CD4-positive, alpha-beta T cell treated with Interleukin-2 at 100 ng/mL for 4 hours (primary cell): ENCODE measurements at regions not wholly inside any gene's neighbourhood (a gene's known extent, or its start where the extent isn't known, plus 50 kb on each side); places are given as distances from the start of the nearest gene placed in this dataset.
A peak's percentile ranks its signal among the peaks of the same experiment; 100 is the strongest.

ENCODE experiments used
- DNase-seq: peaks from one replicate; pipeline ENCODE4 v3.0.0-alpha.2; 2020; ENCODE audit warnings: low spot score

DNA sequence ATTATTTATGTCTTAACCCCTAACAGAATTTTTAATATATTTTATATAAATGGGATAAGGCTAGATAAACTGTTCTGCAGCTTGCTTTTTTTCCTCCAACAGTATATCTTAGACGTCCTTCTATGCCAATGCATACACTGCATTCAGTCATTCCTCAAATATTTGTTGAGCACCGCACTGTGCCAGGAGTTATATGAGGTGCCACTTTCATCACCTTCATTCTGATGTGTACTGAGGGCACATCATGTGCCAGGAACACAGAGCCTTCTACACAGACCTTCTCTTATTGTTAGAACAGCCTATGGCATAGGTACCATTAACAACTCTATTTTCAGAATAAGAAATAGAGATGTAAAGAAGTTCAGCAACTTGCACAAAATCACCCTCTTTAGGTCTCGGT is 570.1 kb downstream of the CDK5RAP2 start:
- DNase-seq = no peak

DNA sequence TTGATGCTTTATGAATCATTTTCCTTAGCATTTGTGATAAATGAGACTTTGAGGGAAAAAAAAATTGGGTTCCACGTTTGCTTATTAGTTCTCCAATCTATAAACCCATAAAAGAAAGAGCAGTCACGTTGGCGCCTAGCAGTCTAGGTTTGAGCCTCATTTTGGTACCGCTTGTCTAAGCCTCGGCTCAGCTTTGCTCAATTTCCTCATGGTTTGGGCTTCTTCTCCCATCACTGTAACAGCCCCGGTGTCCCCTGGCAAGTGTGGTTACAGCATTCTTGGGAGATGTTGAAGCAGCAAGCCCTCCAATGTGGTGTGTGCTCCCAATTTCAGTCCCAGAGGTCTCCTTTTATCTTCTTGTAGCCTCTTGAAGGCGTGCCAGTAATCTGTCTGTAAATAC is 578.4 kb downstream of the CDK5RAP2 start:
- no peak for DNase-seq

DNA sequence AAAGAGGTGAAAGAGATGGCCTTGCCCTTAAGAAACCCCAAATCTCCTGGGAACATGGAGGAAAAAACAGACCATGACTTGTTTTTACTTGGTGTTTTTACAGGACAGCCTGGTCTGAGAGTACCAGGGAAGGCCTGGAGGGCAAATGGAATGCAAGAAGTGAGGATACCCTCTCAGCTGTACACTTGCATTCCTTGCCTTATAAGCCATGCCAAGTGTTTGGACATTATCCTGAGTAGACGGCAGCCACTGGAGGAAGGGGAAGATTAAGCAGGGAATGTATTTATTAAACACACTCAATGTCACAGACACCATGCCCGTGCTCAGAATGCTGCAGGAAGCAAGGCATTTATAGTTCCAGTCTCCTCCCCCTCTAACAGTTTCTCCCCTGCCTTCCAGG is 581.4 kb downstream of the CDK5RAP2 start:
- DNase-seq = no peak

DNA sequence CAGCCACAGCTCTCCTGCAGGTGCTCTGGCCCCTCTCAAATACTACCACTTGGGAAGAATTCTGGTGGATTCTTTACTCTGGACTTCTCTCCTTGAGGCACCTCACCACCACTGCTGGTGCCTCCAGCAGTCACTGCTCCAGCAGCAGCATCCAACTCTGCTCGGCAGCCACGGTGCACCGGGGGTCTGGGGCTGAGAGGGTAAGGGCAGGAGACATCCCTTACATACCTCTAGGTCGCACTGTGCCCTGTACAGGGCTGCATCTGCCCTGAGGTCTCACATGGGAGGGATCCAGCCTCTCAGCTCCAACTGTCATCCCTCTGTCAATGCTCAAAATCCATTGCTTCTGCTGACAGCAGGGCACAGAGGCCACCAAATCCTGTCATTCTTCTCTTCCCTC is 588.2 kb downstream of the CDK5RAP2 start:
- no peak for DNase-seq

DNA sequence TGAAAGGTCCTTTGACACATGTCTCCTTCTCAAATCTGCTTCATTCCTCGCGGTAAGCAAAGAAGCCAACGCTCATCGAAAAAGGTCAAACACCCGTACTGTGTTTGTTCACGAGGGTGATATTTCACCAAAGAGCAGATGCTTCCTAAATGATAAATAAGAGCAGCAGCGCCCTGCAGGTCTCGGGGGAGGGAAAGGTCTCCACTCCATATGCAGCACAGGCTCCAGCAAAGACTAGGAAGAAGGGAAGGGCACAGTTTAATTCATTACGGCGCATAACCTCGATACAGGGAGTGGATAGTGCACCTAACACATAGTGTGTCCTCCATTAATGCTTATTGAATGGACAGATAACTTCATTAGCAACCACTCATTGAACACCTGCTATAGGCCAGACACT is 593.3 kb downstream of the CDK5RAP2 start:
- no peak for DNase-seq

DNA sequence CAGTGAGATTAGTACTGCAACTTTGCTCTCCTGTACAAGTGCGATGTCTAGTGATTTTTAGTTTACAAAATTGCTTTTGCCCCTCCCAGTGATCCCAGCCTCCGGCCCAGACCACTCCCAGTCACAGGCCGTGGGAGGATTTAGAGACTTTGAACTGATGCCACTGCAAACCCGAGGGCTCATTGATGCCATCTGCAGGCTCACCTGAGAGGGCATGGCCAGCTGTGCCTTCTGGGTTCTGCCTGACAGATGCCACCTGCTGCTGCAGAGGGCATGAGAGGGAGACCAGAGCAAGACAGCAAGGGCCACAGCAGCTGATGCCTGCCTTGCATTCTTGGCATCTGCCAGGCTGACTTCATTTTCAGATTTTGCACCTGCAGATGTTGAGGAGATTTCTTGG is 593.8 kb downstream of the CDK5RAP2 start:
- no peak for DNase-seq

DNA sequence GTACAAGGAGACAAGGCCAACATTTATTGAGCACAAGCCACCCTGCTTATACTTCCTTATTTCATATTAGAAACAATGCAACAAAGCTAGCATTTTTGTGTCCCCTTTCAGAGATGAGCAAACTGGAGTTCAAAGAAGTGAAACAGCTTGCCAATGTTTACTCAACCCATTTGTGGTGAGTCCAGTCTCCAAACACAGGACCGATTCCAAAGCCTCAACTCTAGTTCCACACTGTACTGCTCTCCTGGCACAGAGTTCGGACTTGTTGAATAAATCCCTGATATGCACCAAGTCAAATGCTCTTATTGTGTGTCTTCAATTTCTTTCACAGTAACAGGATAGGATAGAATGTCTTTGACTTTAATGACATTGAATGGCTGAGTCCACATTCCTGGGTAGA is 604.8 kb upstream of the BRINP1 start:
- no peak for DNase-seq

DNA sequence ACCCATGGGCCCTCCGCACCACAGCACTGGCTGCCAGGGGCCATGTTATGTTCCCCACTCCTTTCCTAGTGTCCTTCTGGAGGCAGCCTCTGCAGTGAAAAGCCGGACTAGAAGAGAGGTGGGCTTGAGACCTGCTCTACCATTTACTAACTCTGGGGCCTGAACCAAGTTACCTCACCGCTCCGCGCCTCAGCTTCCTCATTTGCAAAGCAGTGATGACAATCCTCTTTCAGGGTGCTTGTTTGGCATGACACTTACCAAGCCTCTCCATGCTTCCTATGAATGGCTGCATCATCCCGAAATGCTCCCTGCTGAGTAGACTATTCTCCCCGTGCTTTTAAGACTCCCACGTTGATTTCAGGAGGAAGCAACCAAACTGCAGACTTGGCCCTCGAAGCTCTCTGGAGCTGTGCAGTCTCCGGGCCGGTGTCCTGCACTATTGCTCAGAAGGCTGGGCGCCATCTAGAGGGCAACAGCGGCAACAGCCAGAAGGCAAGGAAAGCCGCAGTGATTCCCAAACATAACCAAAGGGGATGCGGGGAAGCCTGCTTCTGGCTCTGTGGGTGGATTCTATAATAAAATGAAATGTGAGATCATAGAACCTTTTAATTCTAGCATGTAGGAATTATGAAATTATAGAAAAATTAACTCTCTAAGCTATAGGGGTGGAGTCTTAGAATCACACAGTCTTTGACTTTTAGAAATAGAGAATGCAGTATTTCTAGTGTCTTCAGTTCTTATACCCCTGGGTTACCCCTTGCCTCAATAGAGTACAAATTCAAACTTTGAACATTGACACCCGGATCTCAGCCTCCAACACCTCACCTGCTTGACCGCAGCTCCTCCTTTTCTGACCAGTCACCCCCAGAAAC is 599.8 kb upstream of the BRINP1 start:
- peak; percentile 37 for DNase-seq

DNA sequence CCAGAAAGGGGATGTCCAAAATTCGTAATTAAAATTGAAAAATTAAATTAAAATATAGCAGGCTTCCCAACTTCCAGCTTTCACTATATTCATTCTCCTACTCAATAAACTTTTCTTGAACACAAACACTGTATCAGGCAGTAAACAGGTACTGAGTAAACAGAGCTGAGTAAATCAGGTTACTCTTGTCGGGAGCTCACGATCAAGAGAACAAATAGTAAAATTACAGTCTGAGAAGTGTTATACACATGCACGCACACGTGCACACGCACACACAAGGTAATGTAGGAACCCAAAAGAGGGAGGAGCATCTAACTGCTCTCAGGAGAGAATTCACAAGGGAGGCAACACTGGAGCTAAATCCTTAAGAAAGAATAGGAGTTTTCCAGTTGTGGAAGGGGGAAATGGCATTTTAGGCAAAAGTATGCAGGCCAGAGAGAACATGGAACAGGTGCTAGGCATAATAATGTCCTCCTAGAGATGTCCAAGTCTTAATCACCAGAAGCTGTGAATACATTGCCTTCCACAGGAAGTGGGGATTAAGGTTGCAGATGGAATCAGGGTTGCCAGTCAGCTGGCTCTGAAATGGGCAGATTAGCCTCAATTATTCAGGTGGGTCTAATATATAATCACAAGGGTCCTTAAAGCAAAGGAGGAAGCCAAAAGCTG is 598.8 kb upstream of the BRINP1 start:
- no peak for DNase-seq

DNA sequence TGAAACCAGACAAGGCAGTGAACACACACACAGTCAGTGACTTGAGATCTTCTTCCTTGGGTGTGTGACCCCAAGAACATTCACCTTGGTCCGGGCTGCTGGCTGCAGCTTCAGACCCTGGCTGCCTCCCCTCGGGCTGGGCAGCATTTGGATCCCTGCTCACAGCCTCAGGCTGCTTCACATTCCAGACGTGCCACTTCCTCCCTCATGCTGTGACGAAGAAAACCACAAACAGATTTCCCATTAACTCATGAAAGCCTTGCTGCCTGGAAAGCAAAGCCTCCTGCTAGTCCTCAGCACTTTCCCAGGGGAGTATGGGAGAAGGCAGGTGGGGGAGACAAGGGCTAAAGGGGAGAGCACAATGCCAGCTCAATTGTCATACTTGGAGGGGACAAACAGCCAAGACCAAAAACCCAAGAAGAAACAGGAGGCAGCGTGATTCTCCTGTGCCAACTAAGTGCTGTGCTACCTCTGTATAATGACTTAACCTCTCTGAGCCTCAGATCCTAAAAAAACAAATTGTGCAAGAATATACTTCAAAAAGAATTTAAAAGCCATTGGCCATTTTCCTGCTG is 594.6 kb upstream of the BRINP1 start:
- no peak for DNase-seq

DNA sequence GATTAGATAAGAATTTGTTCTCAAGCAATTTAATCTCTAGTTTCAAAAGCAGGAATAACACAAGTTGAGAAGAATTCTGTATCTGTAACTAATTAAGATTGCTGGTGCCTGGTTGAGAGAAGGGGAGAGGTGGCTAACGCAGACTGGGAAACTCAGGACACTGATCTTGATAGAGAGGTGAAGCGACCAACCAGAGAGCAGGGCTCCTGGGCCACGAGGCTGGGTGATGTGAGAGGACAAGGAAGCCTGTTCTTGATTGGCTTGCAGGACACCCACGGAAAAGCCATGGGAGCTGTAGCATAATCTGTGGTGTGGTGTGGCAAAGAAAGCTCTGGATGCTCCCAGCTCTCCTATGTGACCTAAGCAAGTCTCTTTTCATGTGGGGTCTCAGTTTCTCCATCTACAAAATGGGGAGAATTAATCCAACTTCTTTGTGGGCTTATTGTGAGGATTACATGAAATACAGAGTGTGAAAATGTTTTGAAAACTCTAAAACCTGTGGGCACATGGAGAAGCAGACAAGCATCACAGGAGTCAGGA is 594.1 kb upstream of the BRINP1 start:
- no peak for DNase-seq

DNA sequence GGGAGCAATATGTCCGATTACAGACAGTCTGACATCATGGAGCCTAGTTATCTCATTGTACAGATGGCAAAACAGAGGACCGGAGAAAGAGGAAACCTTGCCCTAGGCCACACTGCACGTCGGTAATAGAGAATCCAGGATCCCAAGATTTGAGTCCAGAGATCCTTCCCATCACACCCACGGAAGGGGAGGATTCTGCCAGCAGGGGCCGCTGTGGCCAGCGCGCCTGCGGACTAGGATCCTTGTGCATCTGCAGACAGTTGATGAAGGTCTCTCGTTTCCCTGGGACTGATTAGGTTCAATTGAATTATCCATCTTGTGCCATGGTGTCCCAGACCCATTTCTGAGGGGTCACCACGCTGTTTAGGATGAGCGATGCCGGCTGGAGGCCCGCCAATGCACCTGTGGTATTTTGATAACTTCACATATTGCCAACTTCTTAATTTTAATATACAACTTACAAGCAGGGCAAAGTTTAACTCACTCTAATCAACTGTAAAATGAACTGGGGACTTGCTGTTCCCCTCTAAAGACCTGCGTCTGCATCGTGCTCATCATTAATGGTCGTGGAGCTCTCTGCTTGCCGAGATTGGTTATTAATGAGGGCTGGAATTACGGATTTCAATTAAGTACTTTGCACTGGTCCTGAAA is 592.7 kb upstream of the BRINP1 start:
- no peak for DNase-seq

DNA sequence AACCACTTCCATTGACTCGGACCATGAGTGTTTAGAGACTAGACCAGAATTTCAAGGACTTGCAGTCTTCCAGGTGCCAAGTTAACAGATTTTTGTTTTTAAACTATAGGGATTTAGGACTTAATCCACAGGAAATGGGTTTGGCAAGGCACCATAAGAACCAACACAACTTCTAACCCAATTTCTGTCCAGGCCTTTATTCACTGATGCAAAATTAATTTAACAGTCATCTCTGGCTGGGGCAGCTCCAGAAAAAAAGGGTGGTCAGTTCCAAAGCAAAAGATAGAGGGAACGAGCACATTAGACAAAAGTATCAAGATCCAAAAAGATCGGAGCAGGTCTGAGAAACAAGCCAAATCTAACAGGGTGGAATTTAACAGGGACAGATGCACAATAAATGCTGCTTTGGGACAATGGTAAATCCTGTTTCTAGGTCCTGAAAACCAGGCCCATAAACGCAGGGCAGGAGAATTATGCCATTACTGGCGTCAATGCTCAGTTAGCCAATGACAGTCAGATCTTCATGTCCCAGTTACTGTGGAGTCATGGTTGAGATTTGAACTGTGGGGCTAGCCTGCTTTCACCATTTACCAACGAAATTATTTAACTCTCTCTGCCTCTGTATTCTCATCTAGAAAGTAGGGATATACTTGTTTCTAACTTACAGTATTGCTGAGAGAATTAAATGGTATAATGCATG is 590.8 kb upstream of the BRINP1 start:
- DNase-seq = no peak

DNA sequence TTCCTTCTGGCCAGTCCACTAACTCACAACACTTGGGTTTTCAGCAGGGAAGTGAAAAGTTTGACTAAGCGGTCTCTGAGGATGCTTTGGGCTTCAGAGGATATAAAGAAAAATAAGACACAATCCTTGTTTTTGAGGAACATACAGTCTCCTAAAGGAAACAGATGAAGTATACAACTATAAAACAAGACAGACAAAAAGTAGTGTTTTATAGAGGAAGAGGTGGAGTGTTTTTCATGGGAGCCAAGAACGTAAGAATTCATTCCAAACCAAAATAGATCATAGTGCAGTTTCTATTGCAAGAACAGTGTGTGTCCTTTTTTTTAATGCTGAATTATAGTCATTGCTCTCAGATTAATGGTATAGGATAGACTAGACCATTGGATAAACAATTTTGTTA is 586.9 kb upstream of the BRINP1 start:
- DNase-seq = no peak

DNA sequence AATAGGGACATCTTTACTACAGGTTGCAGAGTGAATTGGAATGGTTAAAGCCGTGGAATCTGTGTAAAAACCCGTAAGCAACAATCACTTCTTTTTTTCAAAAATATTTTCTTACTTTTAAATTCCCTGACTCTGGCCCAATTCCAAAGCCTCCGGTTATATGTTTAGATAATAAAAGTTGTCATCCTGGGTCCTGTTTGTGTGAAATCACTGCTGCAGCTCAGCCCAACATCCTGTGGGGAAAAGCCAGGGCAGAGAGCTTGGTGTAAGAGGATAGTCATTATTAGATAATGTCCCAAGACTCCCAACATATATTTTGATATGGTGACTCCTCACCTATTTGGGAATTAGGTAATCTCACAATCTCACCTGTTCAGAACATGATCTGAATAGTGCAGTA is 586.0 kb upstream of the BRINP1 start:
- no peak for DNase-seq

DNA sequence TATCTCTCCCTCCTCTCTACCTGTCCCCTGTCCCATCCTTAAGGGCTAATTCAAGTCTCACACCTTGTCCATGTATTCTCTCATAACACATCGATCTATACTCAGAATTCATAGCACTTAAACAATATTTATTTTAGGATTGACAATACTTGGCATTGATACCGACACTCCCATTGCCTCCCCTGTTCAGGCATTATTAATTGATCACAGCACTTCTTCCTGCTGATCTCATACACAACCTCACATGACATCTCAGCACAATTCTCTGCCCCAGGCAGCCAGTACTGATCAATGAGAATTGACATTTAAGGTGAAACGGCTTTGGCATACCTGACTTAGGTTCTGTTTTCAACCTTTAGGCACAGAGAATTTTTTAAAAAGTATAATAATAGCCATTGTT is 582.4 kb upstream of the BRINP1 start:
- no peak for DNase-seq

DNA sequence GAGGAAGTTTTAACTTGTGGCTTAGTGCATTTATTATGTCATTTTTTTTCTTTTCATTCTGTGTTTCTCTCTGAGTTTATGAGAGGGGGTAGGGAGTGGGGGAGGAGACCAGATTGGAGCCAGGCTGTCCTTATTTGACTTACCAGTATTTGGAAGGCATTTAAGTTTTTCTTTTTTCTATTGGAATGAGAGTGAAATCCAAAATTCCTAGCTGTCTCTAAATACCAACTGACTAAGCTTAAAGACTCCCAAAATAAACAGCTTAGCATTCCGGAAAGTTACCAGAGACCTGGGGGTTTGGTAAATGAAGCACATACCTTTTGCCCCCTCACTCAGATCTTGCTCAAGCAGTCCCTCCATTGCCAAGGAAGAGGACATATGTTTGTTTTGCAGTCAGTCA is 581.9 kb upstream of the BRINP1 start:
- DNase-seq = no peak

DNA sequence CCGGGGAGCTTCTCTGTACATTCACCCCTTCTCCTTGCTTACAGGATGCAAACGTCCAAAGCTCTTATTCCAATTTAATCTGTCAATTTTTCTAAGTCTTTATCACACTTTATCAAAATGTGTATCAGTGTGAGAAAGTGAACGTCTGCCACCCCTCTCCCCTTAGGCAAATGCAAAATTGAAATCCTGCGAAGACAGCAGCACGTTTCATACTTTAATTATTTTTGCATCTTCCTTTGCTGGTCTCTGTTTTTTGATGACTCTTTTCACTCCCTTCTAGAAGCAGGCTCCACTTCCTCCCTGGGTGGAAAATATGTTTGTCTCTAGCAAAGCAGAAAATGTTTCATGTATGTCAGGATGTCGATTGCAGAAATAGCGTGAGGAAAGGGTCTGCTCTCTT is 576.5 kb upstream of the BRINP1 start:
- no peak for DNase-seq

DNA sequence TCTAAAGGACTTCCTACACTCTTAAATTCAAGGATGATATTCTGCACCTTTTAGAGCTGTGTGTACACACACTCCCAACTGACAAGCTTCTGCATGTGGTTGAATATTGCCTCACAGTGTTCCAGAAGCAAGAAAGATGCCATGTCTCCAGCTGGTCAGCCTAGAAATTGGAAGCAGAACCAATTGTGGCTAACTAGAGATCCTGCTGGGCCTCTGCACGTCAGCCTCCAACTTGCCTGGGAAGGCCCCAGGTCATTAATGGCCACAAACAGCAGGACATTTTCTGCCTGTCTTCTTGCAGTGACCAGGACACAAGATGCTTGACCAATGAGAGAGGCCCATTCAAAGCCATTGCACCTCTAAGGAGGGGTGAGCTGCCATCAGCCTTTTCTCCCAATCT is 571.9 kb upstream of the BRINP1 start:
- DNase-seq = no peak

DNA sequence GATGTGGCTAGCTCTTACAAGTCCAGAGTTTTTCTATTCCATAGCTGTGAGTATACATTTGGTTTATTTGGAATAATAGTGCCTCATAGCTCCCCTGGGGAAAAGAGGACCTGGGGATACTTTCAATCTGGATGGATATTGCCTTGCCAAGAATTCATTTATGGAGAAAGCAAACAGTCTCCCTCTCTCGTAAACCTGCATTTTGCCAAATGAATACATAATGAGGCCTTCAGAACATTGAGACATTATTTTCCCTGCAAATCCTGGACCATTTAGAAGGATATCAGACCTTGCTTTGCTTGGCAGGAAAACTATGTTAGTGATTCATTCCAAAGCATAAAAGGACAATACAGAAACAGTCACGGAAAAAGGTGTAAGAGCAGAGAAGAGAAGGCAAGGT is 569.6 kb upstream of the BRINP1 start:
- DNase-seq = no peak

DNA sequence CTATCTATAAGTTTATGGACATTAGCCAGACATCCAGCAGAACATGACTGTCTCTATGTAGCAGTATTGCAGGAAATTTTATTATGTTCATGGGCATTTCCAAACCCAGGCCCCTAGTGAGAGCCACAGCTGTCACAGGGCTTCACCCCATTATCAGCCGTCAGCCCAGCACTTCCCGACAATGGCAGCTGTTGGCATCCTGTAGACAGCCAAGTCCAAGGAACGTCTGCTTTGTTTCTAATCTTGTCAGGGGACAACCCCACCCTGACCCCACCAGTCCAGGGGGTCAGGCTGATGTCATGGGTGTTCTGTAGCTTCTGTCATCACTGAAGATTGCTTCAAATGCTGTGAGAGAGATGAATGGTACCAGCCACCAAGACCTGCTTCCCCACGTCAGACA is 565.3 kb upstream of the BRINP1 start:
- DNase-seq = no peak

DNA sequence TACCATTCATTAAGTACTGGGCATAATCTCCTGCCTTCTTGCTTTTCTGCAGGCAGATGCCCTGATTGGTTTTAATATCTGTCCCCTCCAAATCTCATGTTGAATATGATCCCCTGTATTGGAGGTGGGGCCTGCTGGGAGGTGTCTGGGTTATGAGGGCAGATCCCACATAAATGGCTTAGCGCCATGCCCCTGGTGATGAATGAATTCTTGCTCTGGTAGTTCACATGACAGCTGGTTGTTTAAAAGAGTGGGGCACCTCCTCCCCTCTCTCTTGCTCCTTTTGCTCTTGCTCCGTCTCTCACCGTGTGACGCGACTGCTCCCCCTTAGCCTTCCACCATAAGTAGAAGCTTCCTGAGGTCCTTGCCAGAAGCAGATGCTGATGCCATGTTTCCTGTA is 564.0 kb upstream of the BRINP1 start:
- DNase-seq = no peak
